Stimulated activated CD8-positive, alpha-beta memory T cell treated with anti-CD3 and anti-CD28 coated beads, Interleukin-7, amount 100 ng/mL, for 1 hour (primary cell): ENCODE measurements at regions not wholly inside any gene's neighbourhood (a gene's known extent, or its start where the extent isn't known, plus 50 kb on each side); places are given as distances from the start of the nearest gene placed in this dataset.
"Not testable (repeated sequence)": the region's sequence is repeated elsewhere in the genome, so short reads cannot be mapped to it uniquely, and the experiment has no call there.

Experiments used
- DNase-seq, 2 donors: peaks; one replicate each; pipeline ENCODE4 v3.0.0-alpha.2; 2020; ENCODE audit warnings: low read depth in 2 of 2

DNA sequence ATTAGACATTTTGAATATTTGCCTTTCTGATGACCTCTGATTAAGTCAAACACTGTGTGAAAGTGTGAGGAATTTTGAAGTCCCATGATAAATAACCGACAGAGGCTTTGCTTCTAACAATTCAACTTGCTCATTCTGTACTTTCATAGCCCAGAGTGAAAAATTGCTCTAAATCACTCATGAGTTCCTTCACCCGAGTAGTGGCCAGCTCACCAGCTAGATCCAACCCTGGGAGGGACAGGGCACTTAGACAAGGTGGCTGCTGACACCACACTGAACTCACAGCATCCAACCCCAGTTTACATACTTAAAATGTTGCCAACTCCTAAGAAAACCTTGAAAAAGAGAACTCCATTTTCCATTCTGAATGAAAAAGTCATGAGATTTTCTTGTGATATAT lies 80.0 kb upstream of the LYZL1 start:
- no peak for DNase-seq

- DNase-seq, result no peak
Measured at GRCh38 chr10:29209830-29210229, 79.0 kb upstream of the LYZL1 start.

DNA sequence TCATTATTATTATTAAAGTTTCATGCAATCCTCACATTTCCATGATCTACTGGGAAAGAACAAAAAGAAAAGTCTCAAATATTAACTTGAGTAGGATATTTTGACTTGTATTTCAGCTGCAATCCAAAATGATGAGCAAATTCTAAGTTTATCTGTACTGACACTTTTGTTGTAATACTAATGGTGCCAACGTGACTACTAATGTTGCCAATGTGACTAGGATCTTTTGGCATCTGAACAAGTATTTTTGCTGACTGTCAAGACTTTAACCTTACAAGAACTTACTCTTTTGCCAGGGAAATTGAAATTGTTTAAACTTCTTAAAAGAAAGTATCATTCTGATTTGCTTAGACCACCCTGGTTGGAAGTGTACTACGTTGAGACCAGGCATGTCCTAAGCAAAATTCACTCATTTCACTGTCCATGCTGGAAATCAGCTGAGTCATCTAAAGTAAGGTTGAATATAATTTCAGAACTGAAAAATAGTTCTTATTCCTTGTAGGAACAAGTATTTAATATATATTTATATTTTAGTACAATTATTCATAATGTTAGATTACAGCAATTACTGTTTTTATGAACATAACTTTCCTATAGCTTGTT lies 78.5 kb upstream of the LYZL1 start:
- DNase-seq, result no peak

DNA sequence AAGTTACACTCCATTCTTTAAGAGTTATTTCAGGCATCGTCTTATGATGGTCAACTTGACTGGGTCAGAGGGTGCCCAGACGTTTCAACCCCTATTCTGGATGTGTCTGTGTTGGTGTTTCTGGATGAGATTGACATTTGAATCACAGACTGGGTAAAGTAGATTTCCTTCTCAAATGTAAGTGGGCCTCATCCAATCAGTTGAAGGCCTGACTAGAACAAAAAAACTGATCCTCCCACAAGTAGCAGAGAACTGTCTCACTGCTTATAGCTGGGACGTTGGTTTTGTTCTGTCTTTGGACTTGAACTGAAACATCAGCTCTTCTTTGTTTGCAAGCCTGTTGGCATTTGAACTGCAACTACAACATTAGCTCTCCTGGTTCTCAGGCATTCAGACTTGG lies 76.3 kb upstream of the LYZL1 start:
- no peak for DNase-seq

DNA sequence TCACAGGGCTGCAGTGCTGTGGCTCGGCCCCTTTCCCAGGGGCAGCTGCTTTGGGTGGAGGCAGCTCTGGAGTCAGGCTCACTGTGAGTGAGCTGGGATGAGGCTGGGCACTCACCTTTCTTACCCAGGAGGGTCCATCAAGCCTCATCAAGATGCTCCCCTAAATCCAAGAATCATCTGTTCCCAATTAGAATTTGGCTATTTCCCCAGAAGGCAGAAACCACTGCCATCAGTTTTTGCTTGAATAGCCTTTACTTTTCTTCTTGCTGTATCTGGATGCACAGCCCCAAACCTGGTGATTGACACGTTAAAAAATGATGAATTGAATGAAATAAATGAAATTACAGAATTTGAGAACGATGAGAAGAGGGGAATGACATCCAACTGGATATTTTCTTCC lies 74.3 kb upstream of the LYZL1 start:
- no peak for DNase-seq

DNA sequence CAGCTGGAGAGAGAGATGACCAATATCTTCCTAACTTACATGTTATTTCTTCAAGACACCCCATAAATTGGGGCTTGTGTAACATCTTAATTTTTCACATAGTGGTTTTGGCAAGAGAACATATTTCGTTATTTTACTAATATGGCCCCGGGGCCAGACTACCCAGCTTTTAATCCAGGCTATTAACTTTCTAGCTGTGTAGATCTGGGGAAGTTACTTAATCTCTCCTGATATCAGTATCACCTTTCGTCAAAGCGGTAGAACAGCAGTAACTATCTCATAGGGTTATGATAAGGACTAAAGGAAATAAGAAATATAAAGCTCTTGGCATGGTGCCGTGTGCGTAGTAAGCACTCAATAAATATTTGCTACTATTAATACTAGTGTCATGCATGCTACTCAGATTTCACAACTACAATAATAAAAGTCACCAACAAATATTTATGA lies 71.6 kb upstream of the LYZL1 start:
- DNase-seq, result no peak

GRCh38 chr10:29223326-29223725 lies 65.5 kb upstream of the LYZL1 start:
- DNase-seq, result no peak

DNA sequence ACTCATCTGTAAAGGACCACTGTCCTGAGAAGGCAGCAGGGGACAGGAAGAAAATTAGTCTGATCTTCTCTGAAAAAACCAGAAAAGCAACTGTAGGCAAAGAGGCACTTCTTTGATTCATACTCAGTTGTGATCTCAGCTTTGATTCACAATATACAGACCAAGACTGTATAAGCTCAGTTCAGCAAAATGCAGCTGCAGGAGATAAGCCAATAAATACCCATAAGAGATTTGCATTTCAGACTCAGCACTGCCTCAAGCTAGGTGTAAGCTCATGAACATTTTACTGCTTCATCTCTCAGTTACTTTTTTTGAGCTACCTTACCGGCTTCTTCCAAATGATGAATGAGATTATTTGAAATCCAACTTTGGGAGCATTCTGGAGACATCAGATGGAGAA lies 64.2 kb upstream of the LYZL1 start:
- no peak for DNase-seq

DNA sequence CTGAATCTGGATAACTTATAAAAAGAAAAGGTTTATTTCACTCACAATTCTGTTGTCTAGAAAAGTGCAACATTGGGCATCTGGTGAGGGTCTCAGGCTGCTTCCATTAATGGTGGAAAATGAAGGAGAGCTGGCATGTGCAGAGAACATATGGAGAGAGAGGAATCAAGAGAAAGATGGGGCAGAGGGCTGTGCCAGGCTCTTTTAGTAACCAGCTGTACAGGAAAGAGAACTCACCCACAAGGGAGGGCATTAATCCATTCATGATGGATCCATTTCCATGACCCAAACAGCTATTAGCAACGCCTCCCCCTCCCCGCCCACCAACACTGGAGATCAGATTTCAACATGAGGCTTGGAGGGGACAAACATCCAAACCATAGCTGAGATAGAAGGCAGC lies 61.7 kb upstream of the LYZL1 start:
- no peak for DNase-seq

DNA sequence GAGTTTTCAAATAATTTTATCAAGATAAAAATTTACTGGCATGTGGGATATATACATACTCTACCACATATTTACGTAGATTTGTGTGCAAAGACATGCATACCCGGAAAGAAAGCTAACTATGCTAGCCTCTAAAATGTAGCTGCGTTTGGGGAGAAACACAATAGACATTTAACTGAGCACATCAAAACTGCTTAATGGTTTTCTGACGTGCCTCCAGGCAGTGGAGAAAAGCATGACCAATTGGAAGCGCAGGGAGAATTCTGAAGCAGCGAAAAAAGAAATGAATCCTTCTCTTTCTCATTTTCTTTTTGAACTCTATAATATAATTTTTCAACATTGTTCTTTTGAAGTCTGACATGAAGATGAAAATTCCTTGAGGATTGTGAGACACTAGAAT lies 60.3 kb upstream of the LYZL1 start:
- DNase-seq, result no peak

GRCh38 chr10:29229258-29229705 lies 59.6 kb upstream of the LYZL1 start:
- DNase-seq, result no peak

- not testable (repeated sequence) for DNase-seq
Measured at GRCh38 chr10:29236910-29237309, 52.0 kb upstream of the LYZL1 start.

DNA sequence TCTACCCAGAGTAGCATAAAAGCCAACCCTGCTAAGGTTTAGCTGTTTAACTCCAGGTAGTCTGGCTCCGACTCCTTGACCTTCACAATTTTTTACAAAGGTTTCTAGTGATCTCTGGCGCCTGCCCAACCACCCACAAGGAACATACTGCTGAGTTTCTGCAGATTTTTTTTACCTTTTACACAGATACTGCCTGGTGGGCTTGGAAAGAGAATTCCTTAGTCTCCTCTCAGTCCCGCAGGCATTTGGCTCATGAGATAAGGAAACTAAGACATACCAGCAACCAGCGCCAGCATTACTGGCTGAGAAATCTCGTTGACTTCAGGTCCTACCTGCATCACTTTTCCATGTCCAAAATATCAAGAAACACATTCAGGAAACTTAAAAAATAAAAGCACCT lies 51.1 kb upstream of the LYZL1 start:
- DNase-seq, result no peak

DNA sequence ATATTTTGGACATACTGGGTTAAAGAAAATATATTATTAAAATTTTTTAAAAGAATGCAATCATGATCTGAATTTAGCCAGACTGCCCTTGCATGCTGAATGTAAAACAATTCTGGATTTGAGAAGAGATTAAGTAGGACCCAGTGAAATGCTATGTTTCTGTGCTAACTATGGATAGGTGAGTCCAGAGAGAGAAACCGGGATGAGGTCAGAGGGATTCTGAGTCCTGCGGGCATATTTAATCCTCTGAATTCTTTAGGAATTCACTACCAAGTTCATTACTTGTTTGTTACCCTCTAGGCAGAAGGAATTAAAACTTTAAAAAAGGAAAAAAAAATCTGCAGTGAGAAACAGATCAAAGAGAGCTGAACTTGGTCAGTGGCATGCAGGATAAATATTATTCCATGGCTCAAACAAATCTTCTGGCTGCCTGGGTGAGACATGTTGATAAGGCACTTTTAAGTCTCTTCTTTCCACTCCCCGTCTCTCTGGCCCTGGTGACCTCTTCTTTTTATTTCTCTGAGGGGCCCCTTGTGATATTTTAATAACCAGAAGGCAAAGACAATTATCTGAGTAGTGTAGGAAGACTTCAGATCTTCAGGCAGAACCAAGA lies 50.2 kb upstream of the LYZL1 start:
- DNase-seq, result no peak
